HG03521 (cell line): ENCODE measurements at regions not wholly inside any gene's neighbourhood (a gene's known extent, or its start where the extent isn't known, plus 50 kb on each side); places are given as distances from the start of the nearest gene placed in this dataset.

Source experiments
- ATAC-seq: cut with Tn5 transposase; IDR thresholded peaks from one replicate; pipeline ENCODE4 v1.9.1; 2021; ENCODE audit warnings: mild to moderate bottlenecking, moderate library complexity; ENCODE audit not compliant: unreplicated experiment

- no peak for ATAC-seq
Measured at GRCh38 chr10:124265776-124266467, 152.8 kb downstream of the OAT start.

- ATAC-seq: no peak
Measured at GRCh38 chr10:124265391-124265745, 153.4 kb downstream of the OAT start.

GRCh38 chr10:124264711-124265390 lies 153.9 kb downstream of the OAT start:
- no peak for ATAC-seq

GRCh38 chr10:124264271-124264670 lies 154.5 kb downstream of the OAT start:
- no peak for ATAC-seq

- no peak for ATAC-seq
Measured at GRCh38 chr10:124263726-124264125, 155.0 kb downstream of the OAT start.

GRCh38 chr10:124262971-124263370 lies 155.8 kb downstream of the OAT start:
- no peak for ATAC-seq

- no peak for ATAC-seq
Measured at GRCh38 chr10:124262234-124262865, 156.4 kb downstream of the OAT start.

GRCh38 chr10:124259139-124259825 lies 159.4 kb downstream of the OAT start:
- ATAC-seq: no peak

- no peak for ATAC-seq
Measured at GRCh38 chr10:124257781-124258180, 160.9 kb downstream of the OAT start.

GRCh38 chr10:124256151-124256550 lies 162.6 kb downstream of the OAT start:
- no peak for ATAC-seq

GRCh38 chr10:124255556-124255955 lies 162.2 kb upstream of the CHST15 start:
- ATAC-seq: no peak

- ATAC-seq: no peak
Measured at GRCh38 chr10:124254490-124254889, 161.1 kb upstream of the CHST15 start.

GRCh38 chr10:124253006-124253405 lies 159.6 kb upstream of the CHST15 start:
- ATAC-seq: no peak

- no peak for ATAC-seq
Measured at GRCh38 chr10:124252097-124252715, 158.8 kb upstream of the CHST15 start.

GRCh38 chr10:124251317-124252065 lies 158.1 kb upstream of the CHST15 start:
- no peak for ATAC-seq

GRCh38 chr10:124250506-124250905 lies 157.1 kb upstream of the CHST15 start:
- ATAC-seq: no peak

GRCh38 chr10:124249812-124250432 lies 156.5 kb upstream of the CHST15 start:
- ATAC-seq: no peak

GRCh38 chr10:124249196-124249595 lies 155.8 kb upstream of the CHST15 start:
- ATAC-seq: no peak

GRCh38 chr10:124248056-124249045 lies 155.0 kb upstream of the CHST15 start:
- ATAC-seq: no peak
